ENCODE measurements at regions not wholly inside any gene's neighbourhood (a gene's known extent, or its start where the extent isn't known, plus 50 kb on each side); places are given as distances from the start of the nearest gene placed in this dataset.

GRCh38 chr12:13780453-13780852 is 200.9 kb downstream of the GRIN2B start:
- Histone ChIP-seq H4K8ac (ENCODE audit: low read depth, low read length) (no peak overlapping the region), H2BK15ac (replicated peaks; ENCODE audit: low read depth) (no peak overlapping the region), H3K27ac (ENCODE audit: low read depth, low read length) (no peak overlapping the region), H3K27me3 (ENCODE audit: insufficient read depth, low read length, poor library complexity) (peaks cover 3% of the 10 kb centered on the region), H2BK5ac (ENCODE audit: low read length) (no peak overlapping the region), H3K4me1 (ENCODE audit: control insufficient read depth, low read depth, low read length) (no peaks in the 10 kb centered on the region), H3K18ac (ENCODE audit: low read length) (no peak overlapping the region), H3K36me3 (ENCODE audit: control insufficient read depth, insufficient read depth, low read length) (no peaks in the 10 kb centered on the region), H4K5ac (ENCODE audit: low read length) (no peak overlapping the region), H3K79me1 (ENCODE audit: low read length) (no peaks in the 10 kb centered on the region), H2AK5ac (ENCODE audit: low read length) (no peak overlapping the region), H3K4me2 (ENCODE audit: low read length) (no peak overlapping the region), H3K79me2 (ENCODE audit: control insufficient read depth, insufficient read depth, low read length) (no peaks in the 10 kb centered on the region), H2BK120ac (ENCODE audit: low read depth, low read length) (no peak overlapping the region), H3K56ac (ENCODE audit: low read length) (no peak overlapping the region), H3K4ac (ENCODE audit: low read depth, low read length) (no peak overlapping the region), H3K9ac (ENCODE audit: low read length) (no peak overlapping the region), H3K4me3 (ENCODE audit: low read length) (no peak overlapping the region), H3K23ac (ENCODE audit: low read length) (no peak overlapping the region)
- no CpG with 5 or more reads among the region's 2 CpGs for WGBS (ENCODE audit: extremely low coverage, insufficient coverage, low lambda C conversion rate)
- peak; percentile 73 for DNase-seq

GRCh38 chr12:13777374-13777773 is 204.0 kb downstream of the GRIN2B start:
- Histone ChIP-seq H2BK5ac (ENCODE audit: low read length) (no peak overlapping the region), H3K18ac (ENCODE audit: low read length) (no peak overlapping the region), H3K27ac (ENCODE audit: low read depth, low read length) (no peak overlapping the region), H3K23ac (ENCODE audit: low read length) (no peak overlapping the region), H2AK5ac (ENCODE audit: low read length) (no peak overlapping the region), H3K4me1 (ENCODE audit: control insufficient read depth, low read depth, low read length) (no peaks in the 10 kb centered on the region), H3K4me3 (ENCODE audit: low read length) (no peak overlapping the region), H3K79me1 (ENCODE audit: low read length) (no peaks in the 10 kb centered on the region), H3K36me3 (ENCODE audit: control insufficient read depth, insufficient read depth, low read length) (no peaks in the 10 kb centered on the region), H3K4me2 (ENCODE audit: low read length) (no peak overlapping the region), H2BK15ac (replicated peaks; ENCODE audit: low read depth) (no peak overlapping the region), H3K79me2 (ENCODE audit: control insufficient read depth, insufficient read depth, low read length) (no peaks in the 10 kb centered on the region), H3K56ac (ENCODE audit: low read length) (no peak overlapping the region), H4K5ac (ENCODE audit: low read length) (no peak overlapping the region), H3K4ac (ENCODE audit: low read depth, low read length) (no peak overlapping the region), H2BK120ac (ENCODE audit: low read depth, low read length) (no peak overlapping the region), H3K27me3 (ENCODE audit: insufficient read depth, low read length, poor library complexity) (peaks cover 3% of the 10 kb centered on the region), H3K9ac (ENCODE audit: low read length) (no peak overlapping the region), H4K8ac (ENCODE audit: low read depth, low read length) (no peak overlapping the region)
- WGBS (ENCODE audit: extremely low coverage, insufficient coverage, low lambda C conversion rate): no CpG with 5 or more reads among the region's 2 CpGs
- peak; percentile 1 for DNase-seq

GRCh38 chr12:13772264-13772663 is 209.1 kb downstream of the GRIN2B start:
- no peak for DNase-seq
- Histone ChIP-seq H3K9ac (ENCODE audit: low read length) (no peak overlapping the region), H3K18ac (ENCODE audit: low read length) (no peak overlapping the region), H3K23ac (ENCODE audit: low read length) (no peak overlapping the region), H2AK5ac (ENCODE audit: low read length) (no peak overlapping the region), H2BK15ac (replicated peaks; ENCODE audit: low read depth) (no peak overlapping the region), H3K36me3 (ENCODE audit: control insufficient read depth, insufficient read depth, low read length) (no peaks in the 10 kb centered on the region), H2BK120ac (ENCODE audit: low read depth, low read length) (no peak overlapping the region), H3K4me1 (ENCODE audit: control insufficient read depth, low read depth, low read length) (no peaks in the 10 kb centered on the region), H3K27ac (ENCODE audit: low read depth, low read length) (no peak overlapping the region), H4K5ac (ENCODE audit: low read length) (no peak overlapping the region), H4K8ac (ENCODE audit: low read depth, low read length) (no peak overlapping the region), H3K79me2 (ENCODE audit: control insufficient read depth, insufficient read depth, low read length) (no peaks in the 10 kb centered on the region), H3K79me1 (ENCODE audit: low read length) (no peaks in the 10 kb centered on the region), H3K4me2 (ENCODE audit: low read length) (no peak overlapping the region), H3K4me3 (ENCODE audit: low read length) (no peak overlapping the region), H2BK5ac (ENCODE audit: low read length) (no peak overlapping the region), H3K27me3 (ENCODE audit: insufficient read depth, low read length, poor library complexity) (peaks cover 3% of the 10 kb centered on the region), H3K56ac (ENCODE audit: low read length) (no peak overlapping the region), H3K4ac (ENCODE audit: low read depth, low read length) (no peak overlapping the region)
- no CpG with 5 or more reads among the region's 3 CpGs for WGBS (ENCODE audit: extremely low coverage, insufficient coverage, low lambda C conversion rate)

GRCh38 chr12:13770576-13770975 is 210.8 kb downstream of the GRIN2B start:
- no peak overlapping the region for H2BK120ac ChIP-seq (ENCODE audit: low read depth, low read length)
- H3K79me1 ChIP-seq (ENCODE audit: low read length): no peaks in the 10 kb centered on the region
- H3K36me3 ChIP-seq (ENCODE audit: control insufficient read depth, insufficient read depth, low read length): no peaks in the 10 kb centered on the region
- no peak overlapping the region for H4K8ac ChIP-seq (ENCODE audit: low read depth, low read length)
- H3K4me1 ChIP-seq (ENCODE audit: control insufficient read depth, low read depth, low read length): no peaks in the 10 kb centered on the region
- H3K4me2 ChIP-seq (ENCODE audit: low read length): no peak overlapping the region
- no peak overlapping the region for H3K23ac ChIP-seq (ENCODE audit: low read length)
- no peaks in the 10 kb centered on the region for H3K27me3 ChIP-seq (ENCODE audit: insufficient read depth, low read length, poor library complexity)
- no peak overlapping the region for H3K9ac ChIP-seq (ENCODE audit: low read length)
- no peak overlapping the region for H2AK5ac ChIP-seq (ENCODE audit: low read length)
- H2BK15ac ChIP-seq (replicated peaks; ENCODE audit: low read depth): no peak overlapping the region
- no CpG with 5 or more reads among the region's 3 CpGs for WGBS (ENCODE audit: extremely low coverage, insufficient coverage, low lambda C conversion rate)
- H3K27ac ChIP-seq (ENCODE audit: low read depth, low read length): no peak overlapping the region
- H3K18ac ChIP-seq (ENCODE audit: low read length): no peak overlapping the region
- H2BK5ac ChIP-seq (ENCODE audit: low read length): no peak overlapping the region
- no peak for DNase-seq
- H4K5ac ChIP-seq (ENCODE audit: low read length): no peak overlapping the region
- no peaks in the 10 kb centered on the region for H3K79me2 ChIP-seq (ENCODE audit: control insufficient read depth, insufficient read depth, low read length)
- H3K56ac ChIP-seq (ENCODE audit: low read length): no peak overlapping the region
- no peak overlapping the region for H3K4ac ChIP-seq (ENCODE audit: low read depth, low read length)
- no peak overlapping the region for H3K4me3 ChIP-seq (ENCODE audit: low read length)

GRCh38 chr12:13769966-13770365 is 211.4 kb downstream of the GRIN2B start:
- Histone ChIP-seq H3K56ac (ENCODE audit: low read length) (no peak overlapping the region), H2AK5ac (ENCODE audit: low read length) (no peak overlapping the region), H3K79me1 (ENCODE audit: low read length) (no peaks in the 10 kb centered on the region), H3K36me3 (ENCODE audit: control insufficient read depth, insufficient read depth, low read length) (no peaks in the 10 kb centered on the region), H3K18ac (ENCODE audit: low read length) (no peak overlapping the region), H2BK15ac (replicated peaks; ENCODE audit: low read depth) (no peak overlapping the region), H3K4me3 (ENCODE audit: low read length) (no peak overlapping the region), H3K4me2 (ENCODE audit: low read length) (no peak overlapping the region), H2BK120ac (ENCODE audit: low read depth, low read length) (no peak overlapping the region), H3K79me2 (ENCODE audit: control insufficient read depth, insufficient read depth, low read length) (no peaks in the 10 kb centered on the region), H4K5ac (ENCODE audit: low read length) (no peak overlapping the region), H4K8ac (ENCODE audit: low read depth, low read length) (no peak overlapping the region), H3K4ac (ENCODE audit: low read depth, low read length) (no peak overlapping the region), H3K9ac (ENCODE audit: low read length) (no peak overlapping the region), H2BK5ac (ENCODE audit: low read length) (no peak overlapping the region), H3K27ac (ENCODE audit: low read depth, low read length) (no peak overlapping the region), H3K27me3 (ENCODE audit: insufficient read depth, low read length, poor library complexity) (no peaks in the 10 kb centered on the region), H3K23ac (ENCODE audit: low read length) (no peak overlapping the region), H3K4me1 (ENCODE audit: control insufficient read depth, low read depth, low read length) (no peaks in the 10 kb centered on the region)
- no peak for DNase-seq

GRCh38 chr12:13769273-13769672 is 212.1 kb downstream of the GRIN2B start:
- Histone ChIP-seq H4K5ac (ENCODE audit: low read length) (no peak overlapping the region), H3K79me1 (ENCODE audit: low read length) (no peaks in the 10 kb centered on the region), H3K9ac (ENCODE audit: low read length) (no peak overlapping the region), H3K4me3 (ENCODE audit: low read length) (no peak overlapping the region), H4K8ac (ENCODE audit: low read depth, low read length) (no peak overlapping the region), H3K4me1 (ENCODE audit: control insufficient read depth, low read depth, low read length) (no peaks in the 10 kb centered on the region), H3K4me2 (ENCODE audit: low read length) (no peak overlapping the region), H3K36me3 (ENCODE audit: control insufficient read depth, insufficient read depth, low read length) (no peaks in the 10 kb centered on the region), H3K18ac (ENCODE audit: low read length) (no peak overlapping the region), H2BK120ac (ENCODE audit: low read depth, low read length) (no peak overlapping the region), H3K27me3 (ENCODE audit: insufficient read depth, low read length, poor library complexity) (no peaks in the 10 kb centered on the region), H2BK5ac (ENCODE audit: low read length) (no peak overlapping the region), H2BK15ac (replicated peaks; ENCODE audit: low read depth) (no peak overlapping the region), H2AK5ac (ENCODE audit: low read length) (no peak overlapping the region), H3K23ac (ENCODE audit: low read length) (no peak overlapping the region), H3K79me2 (ENCODE audit: control insufficient read depth, insufficient read depth, low read length) (no peaks in the 10 kb centered on the region), H3K56ac (ENCODE audit: low read length) (no peak overlapping the region), H3K4ac (ENCODE audit: low read depth, low read length) (no peak overlapping the region), H3K27ac (ENCODE audit: low read depth, low read length) (no peak overlapping the region)
- no CpG with 5 or more reads among the region's 4 CpGs for WGBS (ENCODE audit: extremely low coverage, insufficient coverage, low lambda C conversion rate)
- no peak for DNase-seq
